Fibroblast of villous mesenchyme (primary cell): ENCODE measurements at regions not wholly inside any gene's neighbourhood (a gene's known extent, or its start where the extent isn't known, plus 50 kb on each side); places are given as distances from the start of the nearest gene placed in this dataset.
"Not testable (repeated sequence)": the region's sequence is repeated elsewhere in the genome, so short reads cannot be mapped to it uniquely, and the experiment has no call there.

Source experiments
- DNase-seq: peaks from one replicate; pipeline ENCODE4 v3.0.0-alpha.2; 2010; ENCODE audit warnings: low read depth
- H3K4me3 ChIP-seq: 2 replicates; pipeline ENCODE4 v1.5.1; 2011; ENCODE audit warnings: low read depth, mild to moderate bottlenecking, low read length
- CTCF ChIP-seq: IDR thresholded peaks from 2 replicates; pipeline ENCODE4 v1.5.1; 2012; ENCODE audit warnings: low read depth, mild to moderate bottlenecking, low read length; ENCODE audit not compliant: insufficient read depth

DNA sequence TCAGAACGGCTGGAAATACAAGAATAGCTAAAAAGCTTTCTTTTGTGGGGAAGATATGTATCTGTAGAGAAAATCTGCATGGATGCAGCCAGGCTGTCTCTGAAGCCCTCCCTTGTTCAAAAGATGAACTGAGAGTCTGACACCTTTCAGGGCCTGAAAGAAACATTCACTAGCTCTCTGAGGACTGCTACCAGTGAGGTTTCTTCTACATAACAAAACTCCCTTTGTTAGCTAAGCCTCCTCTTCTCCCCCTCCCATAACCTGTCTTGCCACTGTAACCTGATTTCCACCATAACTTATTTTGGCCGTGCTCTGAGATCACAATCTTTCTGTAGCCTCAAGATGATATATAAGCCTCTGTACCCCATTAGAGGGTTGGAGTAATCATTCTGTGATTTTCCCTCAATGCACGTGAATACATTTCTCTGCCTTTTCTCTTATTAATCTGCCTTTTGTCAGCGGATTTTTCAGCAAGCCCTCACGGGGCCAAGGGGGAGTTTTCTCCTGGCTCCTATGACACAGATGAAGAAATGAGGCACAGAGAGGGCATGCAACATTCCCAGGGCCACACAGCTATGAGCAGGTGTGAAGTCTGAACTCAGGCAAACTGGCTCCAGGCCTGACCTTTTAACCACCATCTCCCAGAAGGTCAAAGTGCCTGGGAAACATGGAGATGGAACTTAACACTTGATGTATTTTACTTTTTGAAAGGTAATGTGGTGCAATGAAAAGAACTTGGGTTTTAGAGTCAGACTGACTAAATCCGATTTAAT is 161.6 kb upstream of the PRDX4 start:
- DNase-seq = no peak
- no peak overlapping the region for H3K4me3 ChIP-seq
- no peak for TF ChIP-seq CTCF

DNA sequence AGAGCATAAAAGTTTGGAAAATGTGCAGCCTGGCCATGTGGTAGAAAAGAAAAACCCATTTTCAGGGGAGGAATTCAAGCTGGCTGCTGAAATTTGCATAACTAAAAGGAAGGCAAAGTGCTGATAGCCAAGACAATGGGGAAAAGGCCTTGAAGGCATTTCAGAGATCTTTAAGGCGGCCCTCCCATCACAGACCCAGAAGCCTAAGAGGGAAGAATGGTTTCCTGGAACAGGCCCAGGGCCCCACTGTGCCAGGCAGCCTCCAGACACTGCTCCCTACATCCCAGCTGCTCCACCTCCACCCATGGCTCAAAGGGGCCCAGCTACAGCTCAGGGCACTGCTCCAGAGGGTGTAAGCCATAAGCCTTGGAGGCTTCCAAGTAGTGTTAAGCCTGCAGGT is 158.0 kb upstream of the PRDX4 start:
- no peak overlapping the region for H3K4me3 ChIP-seq
- no peak for TF ChIP-seq CTCF
- no peak for DNase-seq

DNA sequence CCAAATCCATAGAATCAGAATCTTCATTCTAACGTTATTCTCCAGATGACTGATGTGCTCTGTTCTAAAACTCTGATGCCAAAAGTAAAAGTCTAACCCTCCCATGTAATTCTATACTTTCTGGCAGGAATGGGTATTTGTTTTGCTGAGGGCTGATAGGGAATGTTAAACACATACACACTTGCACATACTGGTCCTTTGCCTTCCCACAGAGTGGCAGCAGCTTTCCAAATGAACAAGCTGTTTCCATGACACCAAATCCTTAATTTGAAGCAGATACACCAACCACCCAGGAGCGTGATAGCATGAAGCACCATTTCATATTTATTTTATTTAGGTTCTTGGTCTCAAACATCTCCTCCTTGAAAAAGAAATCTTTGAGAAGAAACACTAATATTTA is 155.5 kb upstream of the PRDX4 start:
- H3K4me3 ChIP-seq = no peak overlapping the region
- no peak for DNase-seq
- TF ChIP-seq CTCF = no peak

DNA sequence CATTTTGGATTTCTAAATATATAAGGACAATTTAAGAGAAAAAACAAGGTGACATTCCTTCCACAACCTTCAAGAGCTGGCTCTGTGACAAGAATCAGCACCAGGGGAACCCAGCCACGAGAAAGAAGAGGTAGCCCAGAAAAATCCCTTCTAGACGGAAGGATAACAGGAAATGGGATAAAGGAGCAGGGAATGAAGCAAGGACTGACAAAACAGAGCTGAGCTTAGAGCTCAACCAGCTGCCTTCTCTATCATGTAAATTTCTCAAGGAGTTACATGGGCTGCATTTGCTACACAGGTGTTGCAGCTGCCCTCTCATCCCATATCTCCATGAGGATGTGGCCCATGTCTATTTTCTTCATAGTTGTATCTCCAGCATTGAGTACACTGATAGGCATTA is 154.2 kb upstream of the PRDX4 start:
- no peak for TF ChIP-seq CTCF
- H3K4me3 ChIP-seq = no peak overlapping the region
- no peak for DNase-seq

- H3K4me3 ChIP-seq = no peak overlapping the region
- TF ChIP-seq CTCF = no peak
- DNase-seq = no peak
Measured at GRCh38 chrX:23514082-23514481, 153.2 kb upstream of the PRDX4 start.

DNA sequence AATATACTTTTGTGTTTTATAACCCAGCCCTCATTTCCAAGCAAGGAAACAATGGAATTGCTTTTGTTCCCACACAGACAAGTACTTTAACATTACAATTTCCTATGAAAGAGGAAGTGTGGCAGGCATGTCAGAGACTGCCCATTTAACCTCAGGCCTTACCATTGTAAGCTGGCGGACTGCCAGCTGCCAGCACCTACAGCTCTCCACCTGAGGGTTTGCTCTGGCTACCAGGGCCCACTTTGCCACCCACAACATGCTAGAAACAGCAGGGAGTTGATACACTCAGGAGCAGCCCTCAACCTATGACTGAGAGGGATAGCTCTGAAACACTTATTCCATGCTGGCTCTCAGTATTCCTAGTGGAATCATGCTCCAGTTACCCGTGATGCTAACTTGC is 152.3 kb upstream of the PRDX4 start:
- no peak for TF ChIP-seq CTCF
- H3K4me3 ChIP-seq = no peak overlapping the region
- no peak for DNase-seq

GRCh38 chrX:23523026-23523657 is 144.2 kb upstream of the PRDX4 start:
- DNase-seq, H3K4me3 ChIP-seq: not testable (repeated sequence)
